Thoracic aorta (tissue), 2 donors: ENCODE measurements at regions not wholly inside any gene's neighbourhood (a gene's known extent, or its start where the extent isn't known, plus 50 kb on each side); places are given as distances from the start of the nearest gene placed in this dataset.

Experiments
- ATAC-seq: fragments of 150-250 bp; one replicate; pipeline ENCODE4 v1.8.0; 2017; ENCODE audit warnings: low read depth; ENCODE audit not compliant: insufficient number of reproducible peaks, low FRiP score
- DNase-seq: peaks from one replicate; pipeline ENCODE4 v3.0.0-alpha.2; 2020; ENCODE audit warnings: low spot score
- H3K27ac ChIP-seq, 2 donors: fragments of 200-600 bp; sonication (generic); 1 replicate in 1 of 2; 2 replicates in 1 of 2; pipeline ENCODE4 v1.5.1; 2016; ENCODE audit warnings: mild to moderate bottlenecking in 2 of 2, moderate library complexity in 2 of 2
- H3K27me3 ChIP-seq: fragments of 200-600 bp; sonication (generic); replicated peaks from 2 replicates; pipeline ENCODE4 v1.6.0; 2016; ENCODE audit warnings: mild to moderate bottlenecking; ENCODE audit not compliant: insufficient read depth
- H3K36me3 ChIP-seq: fragments of 200-600 bp; sonication (generic); one replicate; pipeline ENCODE4 v1.5.1; 2016
- H3K4me1 ChIP-seq, 2 donors: fragments of 200-600 bp; sonication (generic); 1 replicate in 1 of 2; 2 replicates in 1 of 2; pipeline versions ENCODE4 v1.5.1 to v1.6.0; 2016; ENCODE audit warnings: low read depth in 2 of 2, mild to moderate bottlenecking in 1 of 2; ENCODE audit not compliant: control insufficient read depth in 1 of 2
- H3K4me3 ChIP-seq: fragments of 200-600 bp; sonication (generic); 2 replicates; pipeline ENCODE4 v1.5.1; 2016; ENCODE audit warnings: mild to moderate bottlenecking
- H3K9me3 ChIP-seq: fragments of 200-600 bp; sonication (generic); 2 replicates; pipeline ENCODE4 v1.5.1; 2016
- TF ChIP-seq, protein P1 (sequence below): fragments of 200-600 bp; sonication (generic); IDR thresholded peaks from one replicate; pipeline ENCODE4 v1.5.1; 2019; ENCODE audit warnings: antibody characterized with exemption

DNA sequence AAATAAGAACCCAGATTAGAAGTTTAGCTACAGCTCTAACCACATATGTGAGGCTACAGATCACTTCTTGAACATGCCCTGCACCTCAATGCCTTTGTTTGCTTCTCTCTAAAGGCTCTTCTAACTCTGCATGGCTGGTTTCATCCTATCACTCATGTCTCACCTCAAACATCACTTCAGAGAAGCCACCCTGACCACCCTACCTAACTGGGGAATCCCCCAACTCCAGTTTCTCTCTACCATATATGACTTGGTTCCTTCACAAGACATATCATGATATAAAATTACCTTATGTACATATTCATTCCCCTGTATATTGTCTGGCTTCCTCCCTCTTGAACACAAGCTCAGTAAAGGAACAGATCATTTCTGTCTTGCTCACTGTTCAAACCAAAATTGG lies 250.2 kb upstream of the GRIP1 start:
- H3K4me3 ChIP-seq, result no peak overlapping the region
- H3K27ac ChIP-seq, result no peak overlapping the region
- DNase-seq, result no peak
- no peak for ATAC-seq
- no peaks in the 10 kb centered on the region for H3K9me3 ChIP-seq
- TF ChIP-seq, protein P1, sequence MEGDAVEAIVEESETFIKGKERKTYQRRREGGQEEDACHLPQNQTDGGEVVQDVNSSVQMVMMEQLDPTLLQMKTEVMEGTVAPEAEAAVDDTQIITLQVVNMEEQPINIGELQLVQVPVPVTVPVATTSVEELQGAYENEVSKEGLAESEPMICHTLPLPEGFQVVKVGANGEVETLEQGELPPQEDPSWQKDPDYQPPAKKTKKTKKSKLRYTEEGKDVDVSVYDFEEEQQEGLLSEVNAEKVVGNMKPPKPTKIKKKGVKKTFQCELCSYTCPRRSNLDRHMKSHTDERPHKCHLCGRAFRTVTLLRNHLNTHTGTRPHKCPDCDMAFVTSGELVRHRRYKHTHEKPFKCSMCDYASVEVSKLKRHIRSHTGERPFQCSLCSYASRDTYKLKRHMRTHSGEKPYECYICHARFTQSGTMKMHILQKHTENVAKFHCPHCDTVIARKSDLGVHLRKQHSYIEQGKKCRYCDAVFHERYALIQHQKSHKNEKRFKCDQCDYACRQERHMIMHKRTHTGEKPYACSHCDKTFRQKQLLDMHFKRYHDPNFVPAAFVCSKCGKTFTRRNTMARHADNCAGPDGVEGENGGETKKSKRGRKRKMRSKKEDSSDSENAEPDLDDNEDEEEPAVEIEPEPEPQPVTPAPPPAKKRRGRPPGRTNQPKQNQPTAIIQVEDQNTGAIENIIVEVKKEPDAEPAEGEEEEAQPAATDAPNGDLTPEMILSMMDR, result no peak
- H3K36me3 ChIP-seq, result no peaks in the 10 kb centered on the region
- H3K27me3 ChIP-seq, result no peaks in the 10 kb centered on the region
- no peaks in the 10 kb centered on the region for H3K4me1 ChIP-seq

DNA sequence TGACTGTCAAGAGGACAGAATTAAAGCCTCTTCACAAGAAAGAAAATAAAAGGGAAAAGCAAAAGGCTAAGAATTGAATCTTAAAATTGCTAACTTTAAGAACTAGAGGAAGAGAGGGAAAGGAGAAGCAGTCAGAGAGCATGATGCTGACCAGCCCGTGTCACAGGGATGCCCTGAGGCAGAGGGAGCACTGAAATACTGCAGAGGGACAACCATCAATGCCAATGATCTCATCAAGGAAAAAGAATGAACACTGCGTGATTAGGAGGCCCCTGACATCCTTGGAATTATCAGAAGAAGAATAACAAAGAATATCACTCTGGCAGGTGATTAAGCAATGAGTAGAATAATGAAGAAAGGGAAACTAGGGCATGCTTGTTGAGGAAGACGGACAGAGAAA lies 252.2 kb upstream of the GRIP1 start:
- Histone ChIP-seq H3K27me3 (no peaks in the 10 kb centered on the region), H3K9me3 (no peaks in the 10 kb centered on the region), H3K4me3 (no peak overlapping the region), H3K4me1 (no peaks in the 10 kb centered on the region), H3K36me3 (no peaks in the 10 kb centered on the region), H3K27ac (no peak overlapping the region)
- no peak for DNase-seq
- no peak for ATAC-seq
- TF ChIP-seq, protein P1, result no peak

DNA sequence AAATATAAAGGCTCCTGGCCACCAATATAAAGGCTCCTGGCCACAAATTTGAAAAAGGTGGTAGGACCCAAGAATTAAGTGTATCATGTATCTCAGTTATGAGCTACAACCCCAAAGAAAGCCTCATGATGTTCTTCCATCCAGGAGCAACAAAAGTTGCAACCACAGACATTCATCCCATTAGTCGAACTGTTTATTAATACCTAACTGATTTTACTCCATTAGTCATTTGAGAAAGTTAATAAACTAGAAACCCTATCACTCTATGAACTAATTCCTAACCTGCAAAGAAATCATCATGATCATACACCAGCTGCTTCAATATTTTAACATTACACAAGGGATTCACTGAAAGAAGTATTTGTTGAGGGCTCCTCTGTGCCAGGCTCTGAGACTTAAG lies 253.2 kb upstream of the GRIP1 start:
- Histone ChIP-seq H3K36me3 (no peaks in the 10 kb centered on the region), H3K27me3 (no peaks in the 10 kb centered on the region), H3K4me3 (no peak overlapping the region), H3K27ac (no peak overlapping the region), H3K4me1 (no peaks in the 10 kb centered on the region), H3K9me3 (no peaks in the 10 kb centered on the region)
- TF ChIP-seq, protein P1, result no peak
- ATAC-seq (no peak), DNase-seq (no peak)

DNA sequence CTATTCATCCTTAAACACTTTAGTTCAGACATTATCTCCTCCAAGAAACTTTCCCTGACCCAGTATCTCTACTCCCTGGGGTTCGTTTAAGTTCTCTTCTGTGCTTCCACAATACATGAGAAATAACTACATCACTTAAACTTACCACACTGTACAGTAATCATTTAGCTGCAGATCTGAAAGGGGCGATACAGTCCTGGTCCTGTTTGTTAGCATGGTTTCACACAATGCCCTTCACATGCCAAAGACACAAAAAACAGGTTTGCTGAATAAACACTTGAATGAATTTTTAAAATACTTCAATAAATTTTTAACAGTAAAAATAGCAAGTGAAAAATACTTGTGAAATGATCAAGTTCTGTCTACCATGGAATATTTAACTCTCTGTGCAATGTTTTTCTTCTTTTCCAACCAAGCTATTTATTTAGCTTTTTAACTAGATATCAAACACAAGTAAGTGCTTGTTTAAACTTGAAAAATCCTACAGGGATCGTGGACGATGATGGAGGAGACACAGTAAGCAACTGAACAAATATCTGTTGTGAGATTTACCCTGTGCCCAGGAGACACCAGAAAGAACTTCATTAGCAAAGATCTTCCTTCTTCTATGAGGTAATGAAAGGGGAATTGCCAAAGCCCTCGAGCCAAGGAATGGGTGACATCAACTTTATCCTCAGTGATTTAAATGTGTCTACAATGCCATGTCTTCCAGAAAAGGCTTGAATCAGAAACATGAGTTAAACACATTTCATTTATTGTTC lies 255.6 kb upstream of the GRIP1 start:
- H3K36me3 ChIP-seq, result no peaks in the 10 kb centered on the region
- TF ChIP-seq, protein P1, result no peak
- DNase-seq, result no peak
- no peaks in the 10 kb centered on the region for H3K9me3 ChIP-seq
- H3K27me3 ChIP-seq, result no peaks in the 10 kb centered on the region
- no peaks in the 10 kb centered on the region for H3K4me1 ChIP-seq
- no peak overlapping the region for H3K4me3 ChIP-seq
- ATAC-seq, result no peak
- H3K27ac ChIP-seq, result no peak overlapping the region

GRCh38 chr12:66941150-66941549 lies 262.3 kb upstream of the GRIP1 start:
- H3K9me3 ChIP-seq, result no peaks in the 10 kb centered on the region
- H3K4me3 ChIP-seq, result no peak overlapping the region
- H3K27me3 ChIP-seq, result no peaks in the 10 kb centered on the region
- no peak for ATAC-seq
- no peaks in the 10 kb centered on the region for H3K4me1 ChIP-seq
- TF ChIP-seq, protein P1, result no peak
- DNase-seq, result no peak
- H3K36me3 ChIP-seq, result no peaks in the 10 kb centered on the region
- no peak overlapping the region for H3K27ac ChIP-seq
